HCT116 (cell line): ENCODE measurements at regions not wholly inside any gene's neighbourhood (a gene's known extent, or its start where the extent isn't known, plus 50 kb on each side); places are given as distances from the start of the nearest gene placed in this dataset.

ENCODE experiments used
- ATAC-seq: fragments of 200-7000 bp; cut with Tn5 transposase; 2 replicates; pipeline ENCODE4 v1.9.1; 2020; ENCODE audit warnings: mild to moderate bottlenecking, moderate library complexity
- BruUV-seq: library from RNA; stranded (reverse); fragments of 400-500 nt; replicated peaks from 2 replicates; lab custom pipeline; 2021; lab: Mats Ljungman, UMichigan
- CTCF ChIA-PET: fragments of 300-600 bp; sonication (Branson Sonifier 250); formaldehyde crosslinking; loops from one replicate; lab custom pipeline; 2021; ENCODE audit warnings: antibody characterized with exemption; lab: Charles Lee
- POLR2A ChIA-PET: fragments of 300-600, 350-600 bp; sonication (Branson Sonifier 250); formaldehyde crosslinking; loops from one replicate; lab custom pipeline; 2021; ENCODE audit warnings: antibody characterized with exemption; lab: Charles Lee
- RAD21 ChIA-PET, 2 experiments: fragments of 300-600 bp; sonication (Branson Sonifier 250); formaldehyde crosslinking; loops; one replicate each; lab custom pipeline; 2023; ENCODE audit warnings: low total read pairs in 2 of 2; ENCODE audit not compliant: uncharacterized antibody in 2 of 2, unreplicated experiment in 2 of 2, low non-redundant PET in 1 of 2; lab: Charles Lee
- DNase-seq: peaks from one replicate; pipeline ENCODE4 v3.0.0-alpha.2; 2010; ENCODE audit warnings: low read depth, low spot score
- H2AFZ ChIP-seq: fragments of 200-600 bp; shearing (Covaris generic), sonication (generic); 2 replicates; pipeline ENCODE4 v1.6.1; 2017; ENCODE audit warnings: low read depth, mixed run types, mixed read lengths, antibody characterized with exemption, low read length; ENCODE audit not compliant: poor library complexity, severe bottlenecking
- H3K27ac ChIP-seq: 2 replicates; pipeline ENCODE4 v1.5.1; 2012; ENCODE audit warnings: low read depth, low read length
- H3K27me3 ChIP-seq: fragments of 200-600 bp; sonication (generic); 2 replicates; pipeline ENCODE4 v1.6.1; 2016; ENCODE audit warnings: mixed run types, low read length, mixed read lengths; ENCODE audit not compliant: insufficient read depth
- H3K36me3 ChIP-seq, 2 experiments: fragments of 200-500 bp in 1 of 2; fragments of 200-600 bp in 1 of 2; sonication (Bioruptor generic) in 1 of 2; sonication (generic) in 1 of 2; 2 replicates each; pipeline versions ENCODE4 v1.5.1 to v1.6.1; 2014 to 2016; ENCODE audit warnings: low read length in 2 of 2, inconsistent platforms in 1 of 2, mixed read lengths in 1 of 2, mixed run types in 1 of 2; ENCODE audit not compliant: insufficient read depth in 2 of 2, control insufficient read depth in 1 of 2
- H3K4me1 ChIP-seq, 2 experiments: fragments of 200-600 bp in 1 of 2; sonication (generic) in 1 of 2; 2 replicates each; pipeline versions ENCODE4 v1.5.1 to v1.6.1; 2012 to 2017; ENCODE audit warnings: low read length in 2 of 2, inconsistent platforms in 1 of 2, mild to moderate bottlenecking in 1 of 2, mixed read lengths in 1 of 2, mixed run types in 1 of 2, moderate library complexity in 1 of 2; ENCODE audit not compliant: insufficient read depth in 2 of 2, control insufficient read depth in 1 of 2
- H3K4me2 ChIP-seq: fragments of 200-600 bp; sonication (generic); 2 replicates; pipeline ENCODE4 v1.6.1; 2017; ENCODE audit warnings: mixed run types, low read length, mixed read lengths
- H3K4me3 ChIP-seq, 2 experiments: fragments of 200-600 bp in 1 of 2; sonication (generic) in 1 of 2; replicated peaks in 1 of 2; 2 replicates each; pipeline ENCODE4 v1.5.1; 2011 to 2016; ENCODE audit warnings: low read length in 2 of 2, control low read depth in 1 of 2, low read depth in 1 of 2, mild to moderate bottlenecking in 1 of 2, mixed read lengths in 1 of 2, mixed run types in 1 of 2
- H3K79me2 ChIP-seq: fragments of 200-600 bp; sonication (generic); 2 replicates; pipeline ENCODE4 v1.6.1; 2017; ENCODE audit warnings: mild to moderate bottlenecking, mixed run types, low read length, moderate library complexity, mixed read lengths; ENCODE audit not compliant: insufficient read depth
- H3K9ac ChIP-seq: fragments of 200-600 bp; sonication (generic); 2 replicates; pipeline ENCODE4 v1.6.1; 2016; ENCODE audit warnings: low read length, mixed read lengths
- H3K9me2 ChIP-seq: fragments of 200-600 bp; sonication (generic), shearing (Covaris generic); 2 replicates; pipeline ENCODE4 v1.6.1; 2017; ENCODE audit warnings: mixed run types, mild to moderate bottlenecking, moderate library complexity; ENCODE audit not compliant: insufficient read depth
- H3K9me3 ChIP-seq, 2 experiments: fragments of 200-500 bp in 1 of 2; fragments of 200-600 bp in 1 of 2; sonication (Bioruptor generic) in 1 of 2; sonication (generic) in 1 of 2; 2 replicates each; pipeline ENCODE4 v1.6.1; 2014 to 2017; ENCODE audit warnings: low read length in 2 of 2, mixed read lengths in 2 of 2, inconsistent platforms in 1 of 2, low read depth in 1 of 2, mild to moderate bottlenecking in 1 of 2, mixed run types in 1 of 2, moderate library complexity in 1 of 2; ENCODE audit not compliant: control insufficient read depth in 1 of 2, insufficient read depth in 1 of 2
- H4K20me1 ChIP-seq: fragments of 200-600 bp; sonication (generic), shearing (Covaris generic); 2 replicates; pipeline ENCODE4 v1.6.1; 2017; ENCODE audit warnings: mixed run types, mild to moderate bottlenecking, moderate library complexity; ENCODE audit not compliant: insufficient read depth
- CBX3 ChIP-seq: IDR thresholded peaks from 2 replicates; pipeline ENCODE4 v1.6.1; 2012; ENCODE audit warnings: low read depth
- CTCF ChIP-seq, 3 experiments: fragments of 200-600 bp in 1 of 3; sonication (generic) in 1 of 3; IDR thresholded peaks in 2 of 3; conservative IDR thresholded peaks in 1 of 3; 2 replicates each; pipeline ENCODE4 v1.5.1; 2012 to 2017; ENCODE audit warnings: low read depth in 2 of 3, low read length in 2 of 3, antibody characterized with exemption in 1 of 3, borderline replicate concordance in 1 of 3, control low read depth in 1 of 3, mild to moderate bottlenecking in 1 of 3, mixed read lengths in 1 of 3, mixed run types in 1 of 3, moderate library complexity in 1 of 3; ENCODE audit not compliant: insufficient read depth in 1 of 3
- EGR1 ChIP-seq: IDR thresholded peaks from 2 replicates; pipeline ENCODE4 v1.6.1; 2012; ENCODE audit warnings: low read depth
- ELF1 ChIP-seq: IDR thresholded peaks from 2 replicates; pipeline ENCODE4 v1.6.1; 2012; ENCODE audit warnings: low read depth, borderline replicate concordance
- EZH2 ChIP-seq: fragments of 200-600 bp; sonication (generic); IDR thresholded peaks from 2 replicates; pipeline ENCODE4 v1.6.1; 2017; ENCODE audit warnings: antibody characterized with exemption, mixed run types
- FOSL1 ChIP-seq: IDR thresholded peaks from 2 replicates; pipeline ENCODE4 v1.6.1; 2012; ENCODE audit warnings: low read depth
- JUND ChIP-seq: IDR thresholded peaks from 2 replicates; pipeline ENCODE4 v1.6.1; 2012
- POLR2AphosphoS5 ChIP-seq: IDR thresholded peaks from 2 replicates; pipeline ENCODE4 v1.6.1; 2011; ENCODE audit warnings: mild to moderate bottlenecking, low read depth, low read length, moderate library complexity
- SIN3A ChIP-seq: IDR thresholded peaks from 2 replicates; pipeline ENCODE4 v1.6.1; 2012; ENCODE audit warnings: low read depth
- SP1 ChIP-seq: IDR thresholded peaks from 2 replicates; pipeline ENCODE4 v1.6.1; 2012; ENCODE audit warnings: low read depth
- SRF ChIP-seq: IDR thresholded peaks from 2 replicates; pipeline ENCODE4 v1.6.1; 2012; ENCODE audit warnings: low read depth
- TCF7L2 ChIP-seq: IDR thresholded peaks from 2 replicates; pipeline ENCODE4 v1.7.0; 2011; ENCODE audit warnings: borderline replicate concordance, inconsistent platforms; ENCODE audit not compliant: insufficient read depth, insufficient read length; ENCODE audit errors: extremely low read depth
- YY1 ChIP-seq: IDR thresholded peaks from 2 replicates; pipeline ENCODE4 v1.6.1; 2011; ENCODE audit warnings: low read length, low read depth, moderate library complexity, mild to moderate bottlenecking; ENCODE audit not compliant: insufficient replicate concordance; ENCODE audit errors: extremely low read depth
- ZBTB33 ChIP-seq: IDR thresholded peaks from 2 replicates; pipeline ENCODE4 v1.6.1; 2011; ENCODE audit warnings: mild to moderate bottlenecking, low read length, moderate library complexity; ENCODE audit not compliant: insufficient replicate concordance; ENCODE audit errors: extremely low read depth
- ZNF274 ChIP-seq: fragments of 200-500 bp; sonication (Bioruptor generic); IDR thresholded peaks from 2 replicates; pipeline ENCODE4 v1.6.1; 2014; ENCODE audit warnings: mild to moderate bottlenecking, low read depth, low read length, inconsistent platforms
- intact Hi-C: fragments of 100-400 bp; cut with micrococcal nuclease; formaldehyde crosslinking; loops from 2 replicates; pipeline ENCODE4 v1.10.0; 2022

- H3K4me1 ChIP-seq: no peaks in the 10 kb centered on the region
- no peak overlapping the region for H3K4me3 ChIP-seq
- no peak for TF ChIP-seq TCF7L2
- no peak for TF ChIP-seq YY1
- TF ChIP-seq SP1: no peak
- TF ChIP-seq JUND: no peak
- no peak for TF ChIP-seq ZBTB33
- no peak overlapping the region for H3K27ac ChIP-seq
- intact Hi-C loops: no loop called here
- no TSS peak for BruUV-seq
- H3K79me2 ChIP-seq: no peaks in the 10 kb centered on the region
- no peak overlapping the region for H3K9ac ChIP-seq
- no peaks in the 10 kb centered on the region for H3K9me3 ChIP-seq
- RAD21 ChIA-PET: no interaction called here
- no peaks in the 10 kb centered on the region for H3K27me3 ChIP-seq
- DNase-seq (no peak), ATAC-seq (no peak)
- POLR2A ChIA-PET: no interaction called here
- H2AFZ ChIP-seq: no peak overlapping the region
- no peaks in the 10 kb centered on the region for H4K20me1 ChIP-seq
- no peak overlapping the region for H3K4me2 ChIP-seq
- no peaks in the 10 kb centered on the region for H3K9me2 ChIP-seq
- CTCF ChIA-PET: no interaction called here
- H3K36me3 ChIP-seq: no peaks in the 10 kb centered on the region
Measured at GRCh38 chr2:59920307-59920706, 633.1 kb downstream of the BCL11A start.

- no peak for TF ChIP-seq SIN3A
- no peak for TF ChIP-seq EZH2
- TF ChIP-seq SRF: no peak
- no peak for TF ChIP-seq JUND
- TF ChIP-seq SP1: no peak
- no peak for TF ChIP-seq EGR1
- no peak for TF ChIP-seq POLR2AphosphoS5
- no peak for TF ChIP-seq ELF1
- no peak for TF ChIP-seq CBX3
- TF ChIP-seq FOSL1: no peak
- no peak for TF ChIP-seq ZBTB33
- TF ChIP-seq ZNF274: no peak
- no peak for TF ChIP-seq CTCF (IDR thresholded peaks at IDR 0.05 in 2 of 3, conservative IDR thresholded peaks at IDR 0.05 in 1 of 3; ENCODE audit: borderline replicate concordance in 1 of 3, insufficient read depth in 1 of 3, low read depth in 2 of 3, low read length in 2 of 3)
- TF ChIP-seq, all 23 proteins: peak for 0
- no peaks in the 10 kb centered on the region for H3K4me1 ChIP-seq
- no peak overlapping the region for H3K27ac ChIP-seq
- no peaks in the 10 kb centered on the region for H4K20me1 ChIP-seq
- H3K4me3 ChIP-seq: no peak overlapping the region
- CTCF ChIA-PET: no interaction called here
- no peak overlapping the region for H3K9ac ChIP-seq
- H3K36me3 ChIP-seq: no peaks in the 10 kb centered on the region
- H3K9me2 ChIP-seq: no peaks in the 10 kb centered on the region
- H3K9me3 ChIP-seq: no peaks in the 10 kb centered on the region
- intact Hi-C loops: no loop called here
- BruUV-seq: no TSS peak
- RAD21 ChIA-PET: no interaction called here
- ATAC-seq (no peak), DNase-seq (no peak)
- POLR2A ChIA-PET: no interaction called here
- no peak overlapping the region for H2AFZ ChIP-seq
- no peaks in the 10 kb centered on the region for H3K79me2 ChIP-seq
- no peak overlapping the region for H3K4me2 ChIP-seq
- H3K27me3 ChIP-seq: no peaks in the 10 kb centered on the region
Measured at GRCh38 chr2:59919579-59919978, 633.9 kb downstream of the BCL11A start.
